Stimulated activated CD4-positive, alpha-beta T cell treated with anti-CD3 and anti-CD28 coated beads, Interleukin-12 subunit alpha, Interleukin-12 subunit beta, amount 100 ng/mL, for 48 hours (primary cell): ENCODE measurements at regions not wholly inside any gene's neighbourhood (a gene's known extent, or its start where the extent isn't known, plus 50 kb on each side); places are given as distances from the start of the nearest gene placed in this dataset.

ENCODE experiments used
- DNase-seq, 3 donors: peaks; one replicate each; pipeline ENCODE4 v3.0.0-alpha.2; 2020; ENCODE audit warnings: low read depth in 2 of 3, low spot score in 1 of 3

DNA sequence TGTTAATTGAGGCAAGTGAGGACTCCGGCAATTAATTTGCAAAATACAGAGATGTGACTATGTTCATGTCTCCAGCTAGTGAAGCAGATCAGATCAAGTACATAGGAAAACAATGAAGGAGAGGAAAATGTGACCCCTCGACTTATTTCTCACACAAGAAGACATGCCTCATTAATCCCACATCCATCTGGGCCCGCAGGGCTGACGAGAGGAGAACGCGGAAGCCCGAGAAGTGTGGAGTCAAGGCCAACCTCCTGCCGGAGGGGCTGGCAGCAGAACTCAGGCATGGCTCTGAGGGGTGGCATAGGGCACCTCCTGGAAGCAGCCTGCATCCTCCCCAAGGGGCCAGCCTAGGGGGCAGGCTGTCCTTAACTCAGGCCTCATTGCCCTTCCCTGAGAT lies 54.4 kb downstream of the ZNF503 start:
- no peak for DNase-seq

DNA sequence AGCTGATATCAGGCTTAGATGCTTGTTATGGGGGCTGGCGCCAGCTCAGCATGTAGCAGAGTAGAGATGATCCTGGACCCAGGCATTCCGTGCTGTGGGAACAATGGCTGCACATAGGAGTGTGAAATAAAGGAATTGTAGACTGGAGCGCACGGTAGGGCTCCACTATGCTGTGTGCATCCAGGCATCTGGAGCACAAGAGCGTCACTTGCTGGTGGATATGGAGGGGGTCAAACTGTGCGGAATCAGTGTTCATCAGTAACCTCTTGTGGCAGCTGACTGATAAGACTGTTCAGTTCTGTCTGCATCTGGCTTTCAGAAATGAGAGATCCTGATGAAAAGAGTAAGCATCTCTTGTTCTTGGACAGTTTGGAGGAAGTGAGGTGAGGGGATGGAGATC lies 55.8 kb downstream of the ZNF503 start:
- DNase-seq = no peak

DNA sequence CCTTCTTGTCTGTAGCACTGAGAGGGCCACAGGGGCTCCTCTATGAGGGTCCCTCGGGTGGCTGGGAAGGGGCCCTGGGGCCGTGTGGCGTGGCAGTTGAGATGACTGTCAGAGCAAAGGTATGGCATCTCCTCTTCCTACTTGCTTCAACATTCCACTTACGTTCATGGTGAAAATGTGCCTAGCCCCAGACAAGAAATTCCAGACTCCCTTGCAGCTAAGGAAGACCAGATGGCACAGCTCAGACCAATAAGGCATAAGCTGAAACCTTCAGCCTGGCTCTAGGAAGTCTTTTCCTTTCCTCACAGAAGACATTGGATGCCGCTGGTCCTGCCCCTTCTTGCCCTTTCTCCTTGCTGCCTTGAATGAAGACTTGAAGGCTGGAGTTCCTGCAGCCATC lies 57.4 kb downstream of the ZNF503 start:
- DNase-seq = no peak

DNA sequence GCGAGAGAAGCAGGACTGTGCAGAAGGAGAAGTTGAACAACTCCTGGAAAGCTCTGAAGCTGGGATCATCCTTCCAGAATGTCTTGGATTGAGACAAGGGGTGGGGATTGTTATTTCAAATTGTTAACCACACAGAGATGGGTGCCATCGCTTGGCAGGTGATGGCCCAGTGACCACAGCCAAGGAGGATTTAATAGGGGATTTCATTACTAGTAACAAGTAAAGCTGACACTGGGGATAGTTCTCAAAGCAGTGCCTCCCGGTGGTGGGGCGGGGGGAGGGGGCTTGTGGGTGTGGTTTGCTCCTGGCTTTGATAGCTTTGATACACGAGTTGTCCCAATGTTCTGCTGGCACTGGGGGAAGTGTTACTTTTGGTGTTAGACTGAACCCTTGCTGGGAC lies 59.2 kb downstream of the ZNF503 start:
- DNase-seq = no peak

DNA sequence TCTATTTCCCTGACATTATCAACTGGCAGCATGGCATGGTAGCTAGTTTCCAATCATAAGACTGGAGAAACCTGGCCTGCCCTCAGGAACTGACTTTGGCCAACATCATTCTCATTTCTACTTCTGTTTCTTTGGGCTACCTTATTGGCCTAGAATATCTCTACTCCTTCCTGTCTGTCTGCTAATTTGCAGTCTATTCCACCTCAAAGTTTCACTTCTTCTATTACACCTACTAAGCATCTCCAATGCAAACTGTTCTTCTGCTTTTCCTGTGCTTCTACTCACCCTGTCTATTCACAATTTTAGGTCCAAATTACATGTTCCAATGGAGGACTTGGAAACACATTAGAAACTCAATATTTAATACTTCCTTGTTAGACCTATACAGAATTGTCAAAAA lies 65.6 kb downstream of the ZNF503 start:
- no peak for DNase-seq

DNA sequence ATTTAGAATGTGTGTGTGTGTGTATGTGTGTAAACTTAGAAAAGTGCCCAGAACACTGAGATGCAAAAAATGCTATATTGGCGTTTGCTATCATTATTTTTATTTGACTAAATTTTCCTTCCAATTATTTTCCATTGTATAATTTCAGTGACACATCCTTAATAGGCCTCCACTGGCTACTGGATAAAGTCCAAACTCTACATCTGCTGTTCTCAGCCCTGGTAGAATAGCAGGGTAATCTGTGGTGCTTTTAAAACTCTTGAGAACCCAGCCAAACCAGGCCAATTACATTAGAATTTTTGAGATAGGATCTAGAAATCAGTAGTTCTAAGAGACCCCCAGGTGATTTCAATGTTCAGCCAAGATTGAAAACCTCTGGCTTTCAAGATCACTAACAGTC lies 66.4 kb downstream of the ZNF503 start:
- DNase-seq = no peak

DNA sequence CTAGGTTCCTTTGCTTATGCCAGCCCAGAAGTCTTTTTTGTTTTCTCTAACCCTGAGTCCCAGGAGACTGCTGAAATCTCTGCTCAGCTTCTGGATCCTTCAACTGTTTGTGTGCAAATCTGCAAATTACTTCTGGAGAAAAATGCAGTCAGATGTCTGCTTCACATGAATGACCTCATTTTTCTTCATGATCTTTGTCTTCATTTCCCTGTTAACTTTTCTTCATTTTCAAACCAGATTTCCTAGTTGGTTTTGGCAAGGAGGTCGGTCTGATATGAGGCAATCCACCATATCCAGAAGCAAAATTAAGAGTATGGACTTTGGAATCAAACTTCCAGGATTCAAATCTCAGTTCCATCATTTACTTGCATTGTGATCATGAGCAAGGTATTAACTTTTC lies 66.8 kb downstream of the ZNF503 start:
- no peak for DNase-seq

DNA sequence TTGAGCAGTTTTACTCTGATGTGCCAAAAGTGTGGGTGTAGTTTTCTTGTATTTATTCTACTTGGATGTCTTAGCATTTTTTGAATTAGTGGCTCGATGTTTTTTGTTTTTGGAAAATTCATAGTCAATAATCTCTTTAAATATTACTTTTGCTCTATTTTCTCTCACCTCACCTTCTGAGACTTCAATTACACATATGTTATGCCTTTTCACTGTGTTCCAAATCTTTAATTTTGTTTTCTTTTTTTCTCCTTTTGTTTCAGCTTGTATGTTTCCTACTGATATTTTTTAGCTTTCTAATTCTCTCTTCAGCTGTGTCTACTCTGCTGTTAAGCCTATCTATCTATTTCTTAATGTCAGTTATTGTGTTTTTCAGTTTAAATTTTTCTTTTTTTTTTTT lies 69.5 kb downstream of the ZNF503 start:
- DNase-seq = no peak

DNA sequence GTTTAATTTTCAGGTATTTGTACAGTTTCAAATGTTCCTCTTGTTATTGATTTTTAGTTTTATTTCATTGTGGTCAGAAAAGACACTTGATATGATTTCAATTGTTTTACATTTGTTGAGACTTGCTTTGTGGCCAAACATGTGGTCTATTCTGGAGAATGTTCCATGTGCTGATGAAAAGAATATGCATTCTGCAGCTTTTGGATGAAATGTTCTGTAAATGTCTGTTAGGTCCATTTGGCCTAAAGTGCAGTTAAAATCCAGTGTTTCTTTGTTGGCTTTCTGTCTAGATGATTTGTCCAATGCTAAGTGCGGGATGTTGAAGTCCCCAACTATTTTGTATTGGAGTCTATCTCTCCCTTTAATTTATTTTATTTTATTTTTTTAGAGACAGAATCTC lies 70.5 kb downstream of the ZNF503 start:
- no peak for DNase-seq

DNA sequence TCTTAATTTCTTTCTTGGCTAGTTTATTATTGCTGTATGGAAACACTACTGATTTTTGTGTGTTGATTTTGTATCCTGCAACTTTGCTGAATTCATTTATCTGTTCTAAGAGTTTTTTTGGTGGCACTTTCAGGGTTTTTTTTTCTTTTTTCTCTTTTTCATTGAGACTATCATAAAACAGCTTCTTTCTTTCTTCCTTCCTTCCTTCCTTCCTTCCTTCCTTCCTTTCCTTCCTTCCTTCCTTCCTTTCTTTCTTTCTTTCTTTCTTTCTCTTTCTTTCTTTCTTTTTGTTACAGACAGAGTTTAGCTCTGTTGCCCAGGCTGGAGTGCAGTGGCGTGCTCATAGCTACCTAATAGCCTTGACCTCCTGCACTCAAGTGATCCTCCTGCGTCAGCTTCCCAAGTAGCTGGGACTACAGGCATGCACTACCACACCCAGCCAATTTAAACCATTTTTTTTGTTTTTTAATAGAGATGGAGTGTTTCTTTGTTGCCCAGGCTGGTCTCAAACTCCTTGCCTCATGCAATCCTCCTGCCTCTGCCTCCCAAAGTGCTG lies 72.3 kb downstream of the ZNF503 start:
- no peak for DNase-seq

DNA sequence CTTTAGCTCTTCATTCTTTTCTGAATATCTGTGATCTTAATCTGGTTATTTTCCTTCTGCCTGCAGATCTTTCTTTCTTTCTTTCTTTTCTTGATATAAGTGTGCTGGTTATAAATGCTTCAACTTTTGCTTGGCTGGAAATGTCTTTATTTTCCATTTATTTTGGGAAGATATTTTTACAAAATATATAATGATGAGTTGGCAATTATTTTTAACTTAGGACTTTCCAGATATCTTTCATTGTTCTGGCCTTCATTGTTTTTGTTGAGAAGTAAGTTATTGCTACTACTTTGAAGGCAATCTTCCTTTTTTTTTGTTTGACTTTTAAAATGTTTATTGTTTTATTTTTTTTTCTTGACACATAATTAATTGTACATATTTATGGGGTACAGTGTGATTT lies 75.3 kb downstream of the ZNF503 start:
- DNase-seq = no peak

DNA sequence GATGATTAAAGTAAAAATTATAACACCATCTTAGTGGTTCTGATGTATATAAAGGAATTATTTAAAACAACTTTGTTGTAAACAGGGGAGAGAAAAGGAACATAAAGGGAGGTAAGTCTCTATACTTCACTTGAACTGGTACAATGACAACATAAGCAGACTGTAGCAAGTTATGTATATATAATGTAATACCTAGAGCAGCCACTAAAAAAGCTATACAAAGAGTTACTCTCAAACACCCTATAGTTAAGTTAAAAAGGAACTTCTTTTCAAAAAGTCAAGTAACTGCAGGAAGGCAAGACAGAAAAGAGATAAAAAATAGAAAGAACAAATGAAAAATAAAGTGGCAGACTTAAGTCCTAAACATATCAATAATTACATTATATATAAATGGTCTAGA lies 82.3 kb downstream of the ZNF503 start:
- no peak for DNase-seq

DNA sequence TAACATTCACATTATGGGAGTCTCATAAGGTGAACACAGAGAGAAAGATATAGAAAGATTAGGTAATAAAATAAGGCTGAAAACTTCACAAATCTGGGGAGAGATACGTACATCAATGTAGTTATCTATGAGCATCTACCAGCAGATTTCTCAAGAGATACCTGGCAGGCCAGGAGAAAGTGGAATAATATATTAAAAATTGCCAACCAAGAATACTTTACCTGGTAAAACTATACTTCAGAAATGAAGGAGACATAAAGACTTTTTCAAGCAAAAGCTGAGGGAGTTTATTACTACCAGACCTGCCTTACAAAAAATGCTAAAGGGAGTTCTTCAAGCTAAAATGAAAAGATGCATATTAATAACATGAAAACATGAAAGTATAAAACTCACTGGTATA lies 78.8 kb upstream of the COMTD1 start:
- DNase-seq = no peak

DNA sequence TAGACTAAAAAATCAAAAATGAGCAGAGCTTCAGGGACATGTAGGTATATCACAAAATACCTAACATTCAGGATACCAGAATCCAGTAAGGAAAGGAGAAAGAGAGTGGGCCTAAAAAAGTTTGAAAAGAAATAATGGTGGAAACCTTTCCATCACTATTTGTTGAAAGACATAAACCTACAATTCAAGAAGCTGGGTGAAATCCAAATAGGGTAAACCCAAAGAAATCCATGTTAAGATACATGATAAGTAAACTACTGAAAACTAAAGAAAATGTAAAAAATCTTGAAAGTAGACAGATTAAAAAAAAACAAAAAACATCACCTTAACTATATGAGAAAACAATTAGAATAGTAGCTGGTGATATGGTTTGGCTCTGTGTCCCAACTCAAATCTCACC lies 76.7 kb upstream of the COMTD1 start:
- DNase-seq = no peak

DNA sequence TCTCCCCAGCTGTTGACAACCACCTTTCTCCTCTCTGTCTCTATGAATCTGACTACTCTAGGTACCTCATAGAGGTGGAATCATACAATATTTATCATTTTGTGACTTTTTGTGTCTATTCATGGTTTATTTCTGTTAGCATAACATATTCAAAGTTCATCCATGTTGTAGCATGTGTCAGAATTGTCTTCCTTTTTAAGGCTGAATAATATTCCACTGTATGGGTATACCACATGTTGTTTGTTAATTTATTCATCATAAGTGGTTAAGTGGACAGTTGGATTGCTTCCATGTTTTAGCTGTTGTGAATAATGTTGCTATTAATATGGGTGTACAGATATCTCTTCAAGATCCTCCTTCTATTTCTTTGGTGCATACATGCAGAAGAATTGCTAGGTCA lies 69.9 kb upstream of the COMTD1 start:
- DNase-seq = no peak

DNA sequence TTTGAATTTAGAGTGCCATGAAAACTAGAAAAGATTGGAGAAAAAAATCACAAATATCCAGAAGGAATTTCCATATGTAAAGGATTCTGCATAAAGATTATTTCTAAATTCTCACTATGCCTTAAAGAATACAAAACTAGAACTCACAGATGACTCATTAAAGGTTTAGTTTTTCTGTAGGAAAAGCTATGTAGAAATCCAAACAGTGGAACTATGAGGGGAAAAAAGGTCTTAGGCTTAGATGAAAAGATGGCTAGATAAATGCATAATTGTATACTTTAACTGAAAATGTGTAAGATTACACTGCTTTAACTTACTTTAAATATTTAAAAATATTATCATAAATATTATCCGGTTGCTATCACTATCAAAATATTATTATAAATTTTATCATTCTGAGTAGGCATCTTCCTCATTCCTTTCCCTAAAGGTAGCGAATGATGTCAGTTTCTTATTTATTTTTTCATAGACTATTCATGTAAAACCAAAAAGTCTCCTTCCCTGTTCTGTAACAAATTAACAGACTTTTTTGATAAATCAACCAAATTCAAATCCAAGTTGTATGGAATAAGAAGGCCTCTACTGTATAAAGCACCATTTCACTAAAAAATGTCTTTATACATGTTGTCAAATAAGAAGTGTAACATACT lies 69.1 kb upstream of the COMTD1 start:
- no peak for DNase-seq

DNA sequence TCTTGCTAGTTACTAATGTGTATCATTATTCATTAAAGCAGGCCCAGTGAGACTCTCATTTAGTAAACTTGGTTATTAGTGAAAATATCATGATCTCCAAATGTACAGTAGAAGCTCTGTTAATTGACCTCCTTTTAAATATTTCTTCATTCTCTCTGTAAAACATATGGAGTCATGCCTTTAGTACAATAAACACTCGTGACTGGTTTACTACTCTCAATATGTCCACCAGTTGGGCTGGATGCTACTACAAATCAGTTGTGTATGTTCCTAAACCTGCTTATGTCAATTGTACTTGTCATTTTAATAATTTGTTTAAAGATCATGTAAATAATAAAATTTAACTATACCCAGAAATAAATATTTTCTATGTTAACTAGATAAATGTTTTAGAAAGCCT lies 68.6 kb upstream of the COMTD1 start:
- no peak for DNase-seq

DNA sequence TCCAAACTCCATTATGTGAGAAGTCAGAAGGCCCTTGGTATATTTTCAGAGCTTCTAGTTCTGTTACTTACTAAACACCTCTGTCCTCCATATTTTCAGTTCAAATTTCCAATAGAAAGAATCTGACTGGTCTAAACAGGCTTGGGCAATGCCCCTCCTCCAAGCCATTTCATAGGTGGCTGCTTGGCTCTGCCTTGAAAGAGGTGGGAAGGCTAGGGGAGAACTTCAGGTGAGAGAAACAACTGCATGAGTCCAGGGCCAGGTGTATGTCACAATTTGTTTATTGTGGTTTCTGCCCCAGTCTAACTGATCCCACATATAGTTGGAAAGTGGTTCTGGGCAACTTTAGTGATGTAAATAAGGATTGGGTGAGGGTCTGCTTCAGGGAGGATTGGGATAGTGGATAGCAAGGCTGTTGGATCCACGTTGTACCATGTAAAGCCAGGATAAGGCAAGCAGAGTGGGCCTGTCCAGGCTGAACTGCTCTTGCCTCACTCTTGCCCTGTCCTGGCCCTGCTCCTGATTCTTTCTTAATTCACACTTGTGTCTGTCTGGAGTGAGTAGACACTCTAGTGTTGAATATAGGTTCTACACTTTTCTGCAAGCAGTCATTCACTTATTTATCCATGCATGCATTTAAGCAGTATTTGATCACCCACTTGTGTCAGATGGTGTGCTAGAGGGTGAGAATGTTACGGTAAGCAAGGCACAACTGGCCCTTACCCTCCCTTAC lies 67.5 kb upstream of the COMTD1 start:
- no peak for DNase-seq

DNA sequence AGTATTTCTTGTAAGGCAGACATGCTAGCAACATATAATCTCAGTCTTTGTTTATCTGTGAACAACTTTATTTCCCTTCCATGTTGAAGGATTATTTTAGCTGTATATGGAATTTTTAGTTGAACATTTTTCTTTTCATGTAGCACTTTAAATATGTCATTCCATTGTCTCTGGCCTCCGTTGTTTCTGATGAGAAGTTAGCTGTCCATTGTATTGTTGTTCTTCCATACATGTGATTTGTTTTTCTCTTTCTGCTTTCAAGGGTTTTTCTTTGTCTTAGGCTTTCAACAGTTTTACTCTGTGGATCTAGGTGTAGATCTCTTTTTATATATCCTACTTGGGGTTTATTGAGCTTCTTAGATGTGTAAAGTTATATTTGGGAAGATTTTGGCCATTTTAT lies 66.3 kb upstream of the COMTD1 start:
- no peak for DNase-seq

DNA sequence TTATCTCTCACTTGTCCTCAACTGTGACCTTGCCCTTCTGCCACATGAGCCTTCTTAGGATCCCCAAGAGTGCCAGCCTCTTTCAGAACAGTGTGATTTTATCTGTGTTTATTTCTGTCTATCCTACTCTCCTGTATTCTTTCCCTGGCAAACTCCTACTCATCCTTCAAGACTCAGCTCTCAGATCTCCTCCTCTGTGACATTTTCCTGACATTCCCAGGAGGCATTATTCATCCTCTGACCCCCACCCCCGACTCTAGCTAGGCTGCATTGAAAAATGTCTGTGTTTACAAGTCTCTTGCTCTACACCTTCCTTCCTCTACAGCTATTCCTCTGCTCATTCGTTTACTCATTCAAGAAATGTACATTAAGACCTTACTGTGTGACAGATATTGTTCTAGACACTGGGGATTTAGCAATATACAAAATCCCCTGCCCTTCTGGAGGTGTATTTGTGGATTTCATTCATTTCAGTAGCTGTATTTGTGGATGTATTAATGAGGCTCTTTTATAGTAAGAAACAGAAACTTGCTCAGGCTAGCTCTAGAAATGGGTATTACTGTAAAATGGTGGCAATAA lies 61.4 kb upstream of the COMTD1 start:
- no peak for DNase-seq

DNA sequence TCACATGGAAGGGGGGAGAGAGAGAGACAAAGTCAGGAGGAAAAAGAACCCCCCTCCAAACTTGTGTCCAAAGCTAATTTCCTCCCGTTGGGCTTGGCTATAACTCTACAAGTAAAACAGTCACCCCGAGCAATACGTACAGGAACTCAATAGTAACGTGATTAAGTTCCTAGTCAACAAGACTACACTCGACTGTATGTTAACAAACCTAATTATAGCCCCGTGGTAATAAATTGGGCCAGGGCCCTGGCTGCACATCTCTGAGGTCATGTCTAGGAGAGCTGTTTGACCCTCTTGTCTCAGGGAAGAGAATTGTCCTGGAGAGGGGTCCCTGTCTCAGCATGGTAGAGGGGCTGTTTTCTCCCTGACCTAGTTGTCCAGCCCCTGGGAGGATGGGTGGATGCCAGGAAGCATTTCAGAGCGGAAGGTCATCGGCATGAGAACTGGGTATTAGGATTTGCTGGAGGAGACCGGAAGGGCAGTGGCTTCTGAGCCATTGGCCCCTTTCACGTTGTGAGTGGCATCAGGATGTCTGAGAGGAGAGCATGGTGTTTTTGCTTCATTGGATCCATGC lies 60.2 kb upstream of the COMTD1 start:
- no peak for DNase-seq
